ENCODE measurements at regions not wholly inside any gene's neighbourhood (a gene's known extent, or its start where the extent isn't known, plus 50 kb on each side); places are given as distances from the start of the nearest gene placed in this dataset.

- Mint-ChIP-seq H3K4me3 (no peak overlapping the region), H3K9me3 (peaks cover 15% of the 10 kb centered on the region), H3K4me1 (peaks cover 5% of the 10 kb centered on the region), H3K27me3 (ENCODE audit: low read depth) (no peaks in the 10 kb centered on the region), H3K36me3 (ENCODE audit: low read depth) (no peaks in the 10 kb centered on the region), H3K27ac (no peak overlapping the region)
- TF ChIP-seq CTCF (IDR thresholded peaks at IDR 0.05; ENCODE audit: unreplicated experiment in 3 of 3) = no peak
Measured at GRCh38 chr3:70813311-70813710, 500.9 kb upstream of the MDFIC2 start.

- H3K4me1 Mint-ChIP-seq = peaks cover 5% of the 10 kb centered on the region
- H3K4me3 Mint-ChIP-seq = no peak overlapping the region
- no peak overlapping the region for H3K27ac Mint-ChIP-seq
- peaks cover 9% of the 10 kb centered on the region for H3K9me3 Mint-ChIP-seq
- no peaks in the 10 kb centered on the region for H3K27me3 Mint-ChIP-seq (ENCODE audit: low read depth)
- no peaks in the 10 kb centered on the region for H3K36me3 Mint-ChIP-seq (ENCODE audit: low read depth)
- no peak for TF ChIP-seq CTCF (IDR thresholded peaks at IDR 0.05; ENCODE audit: unreplicated experiment in 3 of 3)
Measured at GRCh38 chr3:70811880-70812279, 499.4 kb upstream of the MDFIC2 start.

GRCh38 chr3:70808881-70809280, 496.4 kb upstream of the MDFIC2 start:
- H3K4me3 Mint-ChIP-seq = no peak overlapping the region
- no peaks in the 10 kb centered on the region for H3K9me3 Mint-ChIP-seq
- H3K27ac Mint-ChIP-seq = no peak overlapping the region
- peaks cover 18% of the 10 kb centered on the region for H3K4me1 Mint-ChIP-seq
- H3K36me3 Mint-ChIP-seq (ENCODE audit: low read depth) = no peaks in the 10 kb centered on the region
- TF ChIP-seq CTCF (IDR thresholded peaks at IDR 0.05; ENCODE audit: unreplicated experiment in 3 of 3) = no peak
- no peaks in the 10 kb centered on the region for H3K27me3 Mint-ChIP-seq (ENCODE audit: low read depth)

- Mint-ChIP-seq H3K27ac (no peak overlapping the region), H3K9me3 (no peaks in the 10 kb centered on the region), H3K4me1 (peaks cover 23% of the 10 kb centered on the region), H3K4me3 (no peak overlapping the region), H3K36me3 (ENCODE audit: low read depth) (no peaks in the 10 kb centered on the region), H3K27me3 (ENCODE audit: low read depth) (no peaks in the 10 kb centered on the region)
- TF ChIP-seq CTCF (IDR thresholded peaks at IDR 0.05; ENCODE audit: unreplicated experiment in 3 of 3) = no peak
Measured at GRCh38 chr3:70806556-70806955, 494.1 kb upstream of the MDFIC2 start.

GRCh38 chr3:70806021-70806420, 493.6 kb upstream of the MDFIC2 start:
- H3K36me3 Mint-ChIP-seq (ENCODE audit: low read depth) = no peaks in the 10 kb centered on the region
- H3K27ac Mint-ChIP-seq = no peak overlapping the region
- no peaks in the 10 kb centered on the region for H3K27me3 Mint-ChIP-seq (ENCODE audit: low read depth)
- no peak overlapping the region for H3K4me3 Mint-ChIP-seq
- H3K9me3 Mint-ChIP-seq = no peaks in the 10 kb centered on the region
- peaks cover 23% of the 10 kb centered on the region for H3K4me1 Mint-ChIP-seq
- TF ChIP-seq CTCF (IDR thresholded peaks at IDR 0.05; ENCODE audit: unreplicated experiment in 3 of 3) = no peak

GRCh38 chr3:70805061-70805889, 492.8 kb upstream of the MDFIC2 start:
- H3K27ac Mint-ChIP-seq = peak overlapping the region in 1 of 3 experiments; percentile 53
- peaks cover 23% of the 10 kb centered on the region for H3K4me1 Mint-ChIP-seq
- no peak for TF ChIP-seq CTCF (IDR thresholded peaks at IDR 0.05; ENCODE audit: unreplicated experiment in 3 of 3)
- no peaks in the 10 kb centered on the region for H3K9me3 Mint-ChIP-seq
- no peaks in the 10 kb centered on the region for H3K36me3 Mint-ChIP-seq (ENCODE audit: low read depth)
- no peaks in the 10 kb centered on the region for H3K27me3 Mint-ChIP-seq (ENCODE audit: low read depth)
- H3K4me3 Mint-ChIP-seq = no peak overlapping the region
